RKO (cell line): ENCODE measurements at regions not wholly inside any gene's neighbourhood (a gene's known extent, or its start where the extent isn't known, plus 50 kb on each side); places are given as distances from the start of the nearest gene placed in this dataset.
"Not testable (repeated sequence)": the region's sequence is repeated elsewhere in the genome, so short reads cannot be mapped to it uniquely, and the experiment has no call there.

ENCODE experiments used
- DNase-seq: peaks from one replicate; pipeline ENCODE4 v3.0.0-alpha.2; 2016; ENCODE audit warnings: low spot score

- DNase-seq: no peak
These were observed 522.5 kb downstream of the RMST start for GRCh38 chr12:97984974-97985580.

GRCh38 chr12:97985834-97986233 is 523.2 kb downstream of the RMST start:
- DNase-seq: no peak

- not testable (repeated sequence) for DNase-seq
These were observed 526.0 kb downstream of the RMST start for GRCh38 chr12:97988588-97988987.

- DNase-seq: no peak
These were observed 525.9 kb upstream of the TMPO start for GRCh38 chr12:97989366-97989940.

GRCh38 chr12:97994746-97995484 is 520.5 kb upstream of the TMPO start:
- DNase-seq: no peak

GRCh38 chr12:97995559-97995958 is 519.8 kb upstream of the TMPO start:
- DNase-seq: no peak

- DNase-seq: no peak
These were observed 514.0 kb upstream of the TMPO start for GRCh38 chr12:98001430-98001829.

GRCh38 chr12:98002887-98003493 is 512.4 kb upstream of the TMPO start:
- peak; percentile 32 for DNase-seq

GRCh38 chr12:98007963-98008362 is 507.4 kb upstream of the TMPO start:
- no peak for DNase-seq

GRCh38 chr12:98013560-98013959 is 501.8 kb upstream of the TMPO start:
- DNase-seq: no peak

- DNase-seq: no peak
These were observed 496.6 kb upstream of the TMPO start for GRCh38 chr12:98018836-98019235.

- DNase-seq: no peak
These were observed 495.0 kb upstream of the TMPO start for GRCh38 chr12:98020376-98020775.

- DNase-seq: no peak
These were observed 492.4 kb upstream of the TMPO start for GRCh38 chr12:98022961-98023360.

GRCh38 chr12:98037401-98038140 is 477.8 kb upstream of the TMPO start:
- DNase-seq: no peak

- DNase-seq: no peak
These were observed 472.7 kb upstream of the TMPO start for GRCh38 chr12:98042668-98043067.

- DNase-seq: no peak
These were observed 470.0 kb upstream of the TMPO start for GRCh38 chr12:98045395-98045794.

GRCh38 chr12:98048326-98048725 is 467.1 kb upstream of the TMPO start:
- DNase-seq: no peak

GRCh38 chr12:98053202-98053601 is 462.2 kb upstream of the TMPO start:
- no peak for DNase-seq

- DNase-seq: no peak
These were observed 457.7 kb upstream of the TMPO start for GRCh38 chr12:98057701-98058100.

- no peak for DNase-seq
These were observed 457.2 kb upstream of the TMPO start for GRCh38 chr12:98058213-98058612.

GRCh38 chr12:98058838-98059237 is 456.6 kb upstream of the TMPO start:
- no peak for DNase-seq

- DNase-seq: no peak
These were observed 455.6 kb upstream of the TMPO start for GRCh38 chr12:98059659-98060343.
